Mesothelial cell of epicardium (in vitro differentiated cells): ENCODE measurements at regions not wholly inside any gene's neighbourhood (a gene's known extent, or its start where the extent isn't known, plus 50 kb on each side); places are given as distances from the start of the nearest gene placed in this dataset.
"Not testable (repeated sequence)": the region's sequence is repeated elsewhere in the genome, so short reads cannot be mapped to it uniquely, and the experiment has no call there.

Experiments
- DNase-seq, 2 experiments: peaks; one replicate each; pipeline ENCODE4 v3.0.0; 2021; ENCODE audit warnings: low spot score in 2 of 2; ENCODE audit not compliant: unreplicated experiment in 2 of 2
- H3K27ac Mint-ChIP-seq: 2 replicates; pipeline ENCODE4 v1.8.0; 2021; ENCODE audit warnings: mixed read lengths
- H3K27me3 Mint-ChIP-seq: 2 replicates; pipeline ENCODE4 v1.8.0; 2021; ENCODE audit warnings: low read depth, mixed read lengths
- H3K36me3 Mint-ChIP-seq: 2 replicates; pipeline ENCODE4 v1.8.0; 2021; ENCODE audit warnings: mixed read lengths
- H3K4me1 Mint-ChIP-seq: 2 replicates; pipeline ENCODE4 v1.8.0; 2021; ENCODE audit warnings: mixed read lengths
- H3K4me3 Mint-ChIP-seq: 2 replicates; pipeline ENCODE4 v1.8.0; 2021; ENCODE audit warnings: mild to moderate bottlenecking, moderate library complexity, mixed read lengths
- H3K9me3 Mint-ChIP-seq: 2 replicates; pipeline ENCODE4 v1.8.0; 2021; ENCODE audit warnings: mixed read lengths
- CTCF ChIP-seq: fragments of 200-600 bp; sonication (generic); IDR thresholded peaks from one replicate; pipeline ENCODE4 v1.5.0; 2021; ENCODE audit warnings: antibody characterized with exemption; ENCODE audit not compliant: unreplicated experiment

- peak overlapping the region; percentile 79 for H3K4me3 Mint-ChIP-seq
- no peaks in the 10 kb centered on the region for H3K36me3 Mint-ChIP-seq
- H3K4me1 Mint-ChIP-seq = peaks cover 45% of the 10 kb centered on the region
- DNase-seq = no peak
- TF ChIP-seq CTCF = no peak
- peak overlapping the region; percentile 97 for H3K27ac Mint-ChIP-seq
- H3K27me3 Mint-ChIP-seq = no peaks in the 10 kb centered on the region
- no peaks in the 10 kb centered on the region for H3K9me3 Mint-ChIP-seq
Observed at GRCh38 chr6:26185004-26185403, 97.8 kb downstream of the HFE start.

GRCh38 chr6:26185802-26186201 is 98.6 kb downstream of the HFE start:
- Mint-ChIP-seq H3K4me1 (peaks cover 45% of the 10 kb centered on the region), H3K27me3 (no peaks in the 10 kb centered on the region), H3K4me3 (no peak overlapping the region), H3K36me3 (no peaks in the 10 kb centered on the region), H3K27ac (peak overlapping the region; percentile 68), H3K9me3 (no peaks in the 10 kb centered on the region)
- TF ChIP-seq CTCF = no peak
- DNase-seq = no peak

- peaks cover 45% of the 10 kb centered on the region for H3K4me1 Mint-ChIP-seq
- no peak for DNase-seq
- H3K9me3 Mint-ChIP-seq = no peaks in the 10 kb centered on the region
- H3K27me3 Mint-ChIP-seq = no peaks in the 10 kb centered on the region
- H3K4me3 Mint-ChIP-seq = no peak overlapping the region
- TF ChIP-seq CTCF = no peak
- no peak overlapping the region for H3K27ac Mint-ChIP-seq
- no peaks in the 10 kb centered on the region for H3K36me3 Mint-ChIP-seq
Observed at GRCh38 chr6:26186652-26187051, 99.4 kb downstream of the HFE start.

GRCh38 chr6:26187292-26187691 is 100.1 kb downstream of the HFE start:
- peaks cover 45% of the 10 kb centered on the region for H3K4me1 Mint-ChIP-seq
- no peaks in the 10 kb centered on the region for H3K27me3 Mint-ChIP-seq
- H3K36me3 Mint-ChIP-seq = no peaks in the 10 kb centered on the region
- H3K9me3 Mint-ChIP-seq = no peaks in the 10 kb centered on the region
- peak overlapping the region; percentile 98 for H3K27ac Mint-ChIP-seq
- TF ChIP-seq CTCF = no peak
- peak overlapping the region; percentile 13 for H3K4me3 Mint-ChIP-seq
- no peak for DNase-seq

- peaks cover 42% of the 10 kb centered on the region for H3K4me1 Mint-ChIP-seq
- H3K27me3 Mint-ChIP-seq = no peaks in the 10 kb centered on the region
- peak in 1 of 2 experiments; percentile 43 for DNase-seq
- no peaks in the 10 kb centered on the region for H3K36me3 Mint-ChIP-seq
- H3K9me3 Mint-ChIP-seq = no peaks in the 10 kb centered on the region
- no peak for TF ChIP-seq CTCF
- H3K4me3 Mint-ChIP-seq = peak overlapping the region; percentile 79
- peak overlapping the region; percentile 98 for H3K27ac Mint-ChIP-seq
Observed at GRCh38 chr6:26187981-26188635, 100.9 kb downstream of the HFE start.

GRCh38 chr6:26191512-26191911 is 104.3 kb downstream of the HFE start:
- not testable (repeated sequence) for H3K36me3 Mint-ChIP-seq, H3K27me3 Mint-ChIP-seq, DNase-seq, H3K4me3 Mint-ChIP-seq, H3K27ac Mint-ChIP-seq, H3K9me3 Mint-ChIP-seq
- H3K4me1 Mint-ChIP-seq = peaks cover 43% of the 10 kb centered on the region
